Stimulated activated CD8-positive, alpha-beta memory T cell treated with anti-CD3 and anti-CD28 coated beads, Interleukin-4, amount 100 ng/mL, for 4 hours (primary cell): ENCODE measurements at regions not wholly inside any gene's neighbourhood (a gene's known extent, or its start where the extent isn't known, plus 50 kb on each side); places are given as distances from the start of the nearest gene placed in this dataset.

Experiments
- DNase-seq, 2 donors: peaks; one replicate each; pipeline ENCODE4 v3.0.0-alpha.2; 2020; ENCODE audit warnings: low read depth in 2 of 2, low spot score in 1 of 2

DNA sequence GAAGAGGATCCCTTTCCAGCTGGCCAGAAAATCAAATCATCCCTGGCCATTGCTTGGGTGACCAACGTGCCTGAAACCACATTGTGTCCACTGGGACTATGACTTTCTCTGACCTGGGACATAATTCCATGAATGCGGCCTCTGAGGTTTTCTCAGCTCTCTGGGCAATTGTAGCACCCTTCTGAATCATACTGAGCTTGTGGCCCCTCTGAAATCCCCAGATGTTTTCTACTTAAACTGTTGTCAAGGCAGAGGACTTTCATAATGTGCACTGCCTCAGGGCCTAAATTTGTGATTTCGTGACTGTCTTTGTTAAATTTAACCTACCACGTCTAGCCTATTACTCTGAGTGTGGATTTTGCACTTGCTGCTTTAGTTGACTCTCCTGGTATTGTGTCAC, 321.1 kb upstream of the PLET1 start:
- no peak for DNase-seq

DNA sequence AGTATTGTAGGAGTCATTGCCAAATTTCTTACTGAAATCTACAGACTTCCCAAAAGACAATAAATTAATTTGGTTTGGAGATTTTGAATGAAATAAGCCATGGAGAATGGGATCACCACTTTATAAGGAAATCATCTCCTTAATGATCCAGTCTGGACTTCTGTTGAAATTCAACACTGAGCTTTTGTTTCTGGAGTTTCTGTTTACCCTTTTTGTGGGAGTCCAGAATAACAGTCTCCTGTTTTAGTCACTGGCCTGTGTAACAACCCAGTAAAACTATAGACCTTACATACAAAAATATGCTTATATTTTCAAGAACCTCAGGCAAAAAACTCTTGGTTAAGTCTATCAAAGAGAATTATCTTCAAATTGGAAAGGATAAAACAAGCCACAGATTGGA, 321.7 kb upstream of the PLET1 start:
- no peak for DNase-seq

DNA sequence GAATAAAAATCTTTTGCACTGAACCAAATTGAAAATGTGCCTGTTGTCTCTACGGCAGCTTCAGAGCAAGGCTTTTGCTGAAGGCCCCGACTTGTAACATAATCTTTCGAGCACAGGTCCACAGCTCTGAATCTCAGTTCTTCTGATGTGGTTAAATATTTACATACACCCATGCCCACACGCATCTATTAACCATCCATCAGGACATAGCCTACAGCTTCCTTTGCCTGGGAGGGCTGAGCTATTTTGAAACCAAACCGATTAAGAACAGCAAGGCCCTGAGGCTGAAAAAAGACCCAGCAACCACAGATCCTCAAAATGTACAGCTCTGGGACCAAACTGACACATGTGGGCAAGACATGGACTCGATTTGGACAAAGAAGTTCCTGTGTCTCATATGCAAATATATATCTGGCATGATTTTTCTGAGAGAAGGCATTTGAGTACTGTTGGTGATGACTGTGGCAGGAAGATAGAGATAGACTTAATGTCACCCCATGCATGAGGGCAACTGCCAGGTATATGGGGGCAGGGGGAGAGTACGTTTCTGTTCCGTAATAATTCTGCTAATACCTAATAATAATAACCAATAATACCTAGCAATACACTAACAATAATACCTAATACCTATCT, 322.7 kb upstream of the PLET1 start:
- no peak for DNase-seq

DNA sequence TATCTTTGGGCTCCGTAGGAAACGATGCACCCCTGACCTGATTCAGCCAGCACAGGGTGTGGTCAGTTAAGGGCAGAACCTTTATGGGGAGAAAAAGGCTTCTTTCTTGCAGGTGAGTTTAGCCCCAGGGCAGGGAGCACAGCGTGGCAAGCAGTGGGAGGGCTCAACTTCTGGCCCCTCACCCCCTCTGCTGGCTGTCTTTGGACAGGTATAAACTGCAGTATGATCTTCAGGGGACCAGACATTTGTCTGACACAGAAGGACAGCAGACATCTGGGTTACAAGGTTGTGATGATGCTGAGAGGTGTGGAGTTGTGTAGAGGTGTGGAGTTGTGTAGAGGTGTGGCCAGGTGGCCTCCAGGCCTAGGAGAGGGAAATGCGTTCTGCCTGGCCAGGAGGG, 324.0 kb upstream of the PLET1 start:
- DNase-seq: no peak

DNA sequence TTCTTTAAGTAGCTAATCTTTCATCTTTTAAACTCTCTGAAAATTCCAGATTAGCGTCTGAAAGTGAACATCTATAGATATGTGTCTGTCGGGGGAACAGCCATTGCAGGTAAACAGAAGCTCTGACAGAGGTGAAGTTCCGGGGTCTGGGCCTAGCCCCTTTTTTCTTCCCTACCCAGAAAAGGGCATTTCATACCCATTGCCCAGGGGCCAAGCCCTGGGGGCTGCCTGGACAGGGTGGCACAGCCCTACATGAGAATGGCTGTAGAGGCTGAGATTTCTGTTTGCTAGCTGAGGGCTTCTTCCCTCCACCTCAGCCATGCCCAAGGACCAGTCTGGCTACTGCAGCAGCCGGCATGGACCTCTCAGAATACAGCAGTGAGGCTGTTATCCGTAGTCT, 327.0 kb upstream of the PLET1 start:
- DNase-seq: no peak

DNA sequence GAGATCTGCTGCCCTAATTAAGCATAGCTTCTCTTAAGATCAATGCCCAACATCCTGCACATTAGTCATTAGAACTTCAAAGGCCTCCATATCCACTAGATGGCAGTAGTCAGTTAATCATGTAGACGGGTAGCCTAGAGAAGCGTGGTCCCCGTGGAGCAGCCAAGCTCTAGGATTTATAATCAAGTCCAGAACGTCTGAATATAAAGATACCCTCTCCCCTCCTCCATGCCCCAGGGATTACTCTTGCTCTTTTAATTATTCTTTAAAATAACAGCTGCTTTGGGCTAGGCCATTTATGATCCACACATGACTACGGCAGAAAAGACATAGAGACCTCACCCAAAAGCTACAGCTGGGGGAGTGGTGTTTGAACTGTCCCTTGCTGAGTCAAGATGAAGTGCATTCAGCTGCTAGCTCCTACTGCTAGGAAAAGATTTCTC, 327.6 kb upstream of the PLET1 start:
- peak in 1 of 2 donors; percentile 1 for DNase-seq

DNA sequence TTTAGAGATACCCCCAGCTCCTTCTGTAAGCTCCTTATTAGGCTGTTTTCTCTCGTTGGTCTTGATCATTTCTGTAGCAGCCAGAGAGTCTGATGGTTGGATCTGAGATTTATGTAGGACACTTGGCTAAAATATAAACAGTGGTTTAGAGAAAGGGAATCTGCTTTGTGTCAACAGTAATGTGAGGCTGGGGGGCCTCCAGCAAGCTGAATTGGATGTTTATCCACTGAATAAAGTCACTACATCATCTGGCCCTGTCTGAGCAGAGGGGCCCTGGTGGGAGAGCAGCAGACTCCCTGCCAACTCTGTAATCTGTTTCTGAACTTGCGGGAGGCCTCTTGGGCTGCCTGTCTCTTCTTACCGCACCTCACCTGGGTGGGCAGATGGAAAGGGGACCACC, 328.5 kb upstream of the PLET1 start:
- no peak for DNase-seq

DNA sequence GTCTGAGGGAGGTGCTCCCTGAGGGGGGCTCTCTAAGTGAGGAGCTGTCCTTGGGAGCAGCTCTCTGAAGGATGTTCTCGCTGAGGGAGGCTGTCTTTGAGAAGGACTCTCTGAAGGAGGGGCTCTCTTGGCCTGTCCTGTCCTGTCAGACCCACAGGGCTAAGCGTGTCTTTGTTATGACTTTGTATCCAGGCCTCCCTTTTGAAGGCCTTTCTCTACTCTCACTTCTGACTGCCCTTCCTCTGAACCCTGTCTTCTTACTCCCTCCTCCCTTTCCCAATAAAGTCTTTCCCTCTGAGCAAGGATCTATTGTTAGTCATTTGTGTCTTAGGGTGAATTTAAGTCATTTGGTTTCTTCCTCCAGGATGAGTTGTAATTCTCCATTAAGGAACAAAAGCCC, 330.1 kb upstream of the PLET1 start:
- no peak for DNase-seq

DNA sequence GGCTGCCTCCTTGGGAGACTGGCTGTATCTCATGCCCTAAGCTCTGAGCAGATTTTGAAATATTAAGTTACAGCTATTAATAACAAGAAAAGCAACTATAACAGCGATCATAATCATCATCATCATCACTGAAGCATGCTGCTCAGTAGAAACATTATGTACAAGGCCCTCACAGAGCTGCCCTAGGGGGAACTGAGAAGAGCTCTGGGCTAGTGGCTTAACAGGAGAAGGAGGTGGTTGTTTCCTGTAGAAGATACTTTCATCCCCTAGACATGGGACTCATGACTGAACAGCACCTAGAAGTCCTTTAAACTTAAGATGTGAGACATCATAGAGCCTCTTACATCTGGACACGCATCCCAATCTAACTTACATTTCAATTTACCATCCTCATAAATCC, 332.8 kb upstream of the PLET1 start:
- no peak for DNase-seq

DNA sequence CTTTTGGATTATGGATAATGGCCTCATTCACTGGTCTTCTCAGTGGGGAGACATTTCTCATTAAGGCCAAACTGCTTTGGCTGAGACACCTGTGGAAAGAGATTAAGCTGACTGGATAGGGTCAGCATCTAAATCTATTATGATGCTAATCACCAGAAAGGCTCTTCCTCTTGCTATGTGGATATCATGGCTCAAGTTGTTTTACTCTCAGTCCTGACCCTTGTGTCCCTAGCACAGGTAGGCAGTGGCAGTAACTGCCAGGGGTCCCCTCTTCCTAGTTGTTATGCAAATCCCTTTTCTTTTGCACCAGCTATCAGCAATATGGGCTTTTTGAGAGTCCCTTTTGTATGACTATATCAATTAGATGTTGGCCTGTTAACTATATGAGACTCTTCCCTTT, 335.7 kb upstream of the PLET1 start:
- no peak for DNase-seq

DNA sequence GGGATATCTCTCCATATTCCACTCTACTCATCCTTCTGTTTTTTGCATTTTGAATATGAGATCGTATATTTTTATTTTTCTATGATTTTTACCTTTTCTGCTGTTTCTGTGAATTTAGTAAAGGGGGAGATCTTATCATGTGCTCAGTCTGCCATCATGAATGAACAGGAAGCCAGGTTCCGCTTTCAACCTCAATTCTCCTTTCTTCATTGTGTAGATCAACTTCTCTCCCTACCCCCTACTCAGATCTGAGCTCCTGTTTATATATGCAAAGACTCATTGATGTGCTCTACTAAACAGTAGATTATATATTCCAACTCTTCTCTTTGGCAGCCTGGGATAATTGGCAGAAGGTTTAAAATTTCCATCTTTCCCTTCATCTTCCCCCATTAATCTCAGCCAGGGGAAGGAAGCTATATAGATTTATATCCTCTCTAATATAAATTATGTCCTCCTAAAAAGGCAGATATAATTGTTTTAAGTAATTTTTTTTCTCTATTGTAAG, 336.7 kb upstream of the PLET1 start:
- no peak for DNase-seq

DNA sequence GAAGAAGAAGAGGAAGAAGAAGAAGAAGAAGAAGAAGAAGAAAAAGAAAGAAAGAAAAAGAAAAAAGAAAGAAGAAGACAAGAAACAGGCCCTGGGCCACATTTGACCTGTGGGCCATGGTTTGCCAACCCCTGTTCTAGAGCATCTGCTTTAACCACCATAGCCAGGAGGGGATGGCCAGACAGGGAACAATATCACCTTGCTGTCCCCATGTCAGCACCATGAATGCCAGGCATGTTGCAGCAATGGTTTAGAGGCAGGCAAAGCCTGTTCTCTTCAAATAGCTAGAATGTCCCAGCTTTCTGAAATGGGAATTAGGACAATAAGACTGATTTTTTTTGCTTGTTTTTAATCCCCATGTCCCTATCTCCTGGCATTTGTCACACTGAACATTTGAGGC, 338.6 kb upstream of the PLET1 start:
- DNase-seq: no peak

DNA sequence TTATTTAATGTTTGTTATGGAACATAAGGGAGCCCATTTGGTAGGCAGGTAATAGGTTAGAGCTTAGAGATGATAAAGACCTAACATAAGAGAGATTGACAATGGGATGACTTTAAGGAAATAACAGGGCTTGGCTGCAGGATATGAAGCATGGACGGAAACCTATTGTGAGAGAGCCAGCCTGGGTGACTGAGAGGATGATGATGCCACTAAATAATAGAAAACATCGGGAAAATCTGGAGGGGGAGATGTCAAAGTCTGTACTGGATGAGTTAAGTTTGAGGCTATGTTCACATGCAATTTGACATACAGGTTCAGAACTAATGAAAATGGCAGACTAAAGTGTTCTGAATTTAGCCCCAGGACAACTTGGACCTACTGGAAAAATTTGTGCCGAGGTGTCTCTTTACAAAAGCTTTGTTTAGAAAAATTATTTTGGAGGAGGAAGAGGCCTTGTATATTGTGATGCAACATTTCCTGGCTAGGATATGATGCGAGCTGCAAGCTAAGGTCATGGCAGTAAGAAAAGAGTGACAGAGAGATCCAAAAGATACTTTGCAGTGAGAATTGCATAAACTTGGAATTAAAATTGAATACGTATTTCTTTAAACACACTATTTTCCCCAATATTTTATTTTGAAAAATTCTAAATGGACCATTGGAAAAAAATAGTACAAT, 339.3 kb upstream of the PLET1 start:
- no peak for DNase-seq

DNA sequence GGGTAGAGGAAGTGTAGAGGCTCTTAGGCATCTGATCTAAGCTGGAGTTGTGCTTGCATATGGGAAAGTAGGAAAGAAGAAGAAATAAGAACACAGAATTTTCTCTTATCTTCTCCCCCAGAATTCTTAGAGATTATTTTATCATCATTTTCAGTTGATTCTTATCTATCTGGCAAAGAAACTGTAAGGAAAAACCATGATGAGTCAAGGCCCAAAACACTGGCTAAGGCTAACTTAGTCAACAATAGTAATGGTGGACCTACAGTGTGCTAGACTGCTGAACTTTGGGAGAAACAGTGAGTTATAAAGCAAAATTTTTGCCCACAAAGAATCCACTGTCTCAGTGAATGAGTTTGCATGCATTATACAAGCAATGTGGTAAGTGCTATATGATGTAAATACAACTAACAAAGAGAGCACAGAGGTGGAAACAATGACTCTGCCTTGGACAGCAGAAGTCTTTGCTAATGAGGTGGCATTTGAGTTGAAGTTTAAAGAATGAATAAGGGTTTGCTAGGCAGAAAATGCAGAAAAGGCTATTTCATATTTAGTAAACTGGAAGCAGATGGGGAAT, 344.5 kb upstream of the PLET1 start:
- no peak for DNase-seq

DNA sequence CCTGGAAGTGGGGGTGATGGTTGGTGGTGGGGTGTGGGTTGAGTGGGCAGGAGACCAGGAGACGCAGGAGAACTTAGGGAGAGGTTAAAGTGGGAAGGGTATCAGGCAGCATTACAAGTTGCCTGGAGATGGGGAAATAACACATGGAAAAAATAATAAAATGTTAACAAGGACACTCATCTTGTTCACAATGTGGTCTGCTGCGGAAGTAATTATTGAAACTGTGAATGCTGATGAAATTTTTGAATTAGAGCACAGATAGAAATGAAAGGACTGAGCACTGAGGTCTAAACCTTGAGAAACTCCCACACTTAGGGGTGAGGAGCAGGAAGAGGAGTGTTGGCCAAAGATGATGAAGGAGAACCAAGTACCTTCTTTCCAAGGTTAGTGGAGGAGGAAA, 346.0 kb upstream of the PLET1 start:
- no peak for DNase-seq

DNA sequence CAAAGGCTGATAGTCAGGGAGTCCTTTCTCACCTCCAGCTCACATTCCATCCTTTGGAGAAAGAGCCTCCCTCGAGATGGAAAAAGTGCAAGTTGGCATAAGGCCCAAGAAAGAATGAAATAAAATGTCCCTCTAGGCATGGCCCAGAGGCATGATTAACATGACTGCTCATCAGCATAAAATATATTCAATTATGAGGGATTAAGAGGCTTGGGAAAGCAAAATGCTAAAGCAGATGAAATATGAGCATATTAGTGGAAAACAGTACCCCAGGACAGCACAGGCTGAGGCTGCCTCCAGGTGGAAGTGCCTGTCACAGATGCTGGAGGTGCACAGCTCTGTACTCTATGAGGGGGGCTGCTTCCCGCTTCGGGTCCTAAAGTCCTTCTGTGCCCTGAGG, 347.8 kb upstream of the PLET1 start:
- DNase-seq: no peak

DNA sequence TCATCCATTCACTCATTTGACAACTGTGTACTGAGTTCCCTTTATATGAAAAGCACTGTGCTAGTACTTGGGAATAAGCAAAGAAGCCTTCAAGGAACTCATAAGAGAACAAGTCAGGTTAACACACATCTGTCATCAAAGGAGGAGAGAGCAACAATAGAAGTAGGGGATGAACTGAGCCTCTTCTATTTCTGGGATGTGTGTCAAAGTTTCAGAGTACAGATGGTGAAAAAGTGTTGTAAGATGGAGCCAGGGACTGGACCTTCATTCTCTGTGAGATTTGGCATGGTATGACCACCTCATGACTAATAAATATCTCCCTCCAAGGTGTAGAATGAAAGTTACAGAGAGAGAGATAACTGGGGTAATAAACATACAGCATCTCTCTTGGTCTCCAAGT, 349.8 kb upstream of the PLET1 start:
- DNase-seq: no peak

DNA sequence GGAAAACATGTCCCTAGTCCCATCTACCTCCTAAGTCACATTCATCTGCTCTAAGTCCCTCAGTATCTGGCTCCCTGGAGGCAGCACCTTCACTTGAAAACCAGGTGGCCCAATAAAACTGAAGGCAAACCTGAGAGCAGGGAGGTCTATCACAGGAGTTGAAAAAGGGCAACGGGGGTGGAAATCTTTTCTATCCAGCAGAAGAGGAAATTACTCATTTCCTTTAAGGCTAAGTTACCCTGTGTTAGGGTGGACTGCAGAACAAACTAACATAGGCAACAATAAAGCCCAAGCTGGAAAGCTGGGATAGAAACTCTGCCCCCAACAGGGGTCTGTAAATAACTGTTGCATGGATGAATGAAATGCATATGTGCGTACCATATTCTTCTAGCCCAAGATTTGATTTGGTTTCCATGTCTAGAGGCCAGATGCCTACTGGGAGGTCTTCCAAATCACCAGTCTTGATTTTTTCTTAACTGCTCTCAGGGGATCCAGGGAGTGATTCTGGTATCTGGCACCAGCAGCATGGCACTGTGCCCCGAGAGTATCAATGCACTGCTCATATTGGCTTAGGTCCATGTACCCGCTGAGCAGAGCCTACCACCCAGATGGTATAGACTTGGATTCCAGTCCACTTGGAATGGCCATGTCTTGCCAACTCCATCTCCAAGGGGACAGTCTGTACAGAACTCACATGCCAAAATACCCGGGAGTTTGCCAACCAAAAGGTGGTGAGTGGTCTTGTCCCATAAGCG, 350.0 kb upstream of the NCAM1 start:
- DNase-seq: no peak

DNA sequence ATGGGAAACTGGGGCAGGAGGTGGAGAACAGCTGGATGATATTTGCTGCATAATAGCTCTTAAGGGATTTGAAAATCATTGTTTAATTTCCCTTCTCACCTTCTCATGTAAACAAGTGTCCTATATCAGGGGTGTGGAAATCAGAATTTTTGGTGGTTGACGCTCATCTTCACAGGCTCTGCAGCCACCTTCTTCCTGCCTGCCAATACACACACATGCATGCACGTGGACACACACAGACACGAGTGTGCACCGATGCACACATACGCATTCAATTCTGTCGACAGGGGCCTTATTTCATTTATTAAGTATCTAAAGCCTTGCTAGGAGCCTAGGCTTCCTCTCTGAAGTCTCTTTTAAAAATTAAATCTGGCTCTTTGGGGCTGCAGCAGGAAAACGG, 349.4 kb upstream of the NCAM1 start:
- DNase-seq: no peak

DNA sequence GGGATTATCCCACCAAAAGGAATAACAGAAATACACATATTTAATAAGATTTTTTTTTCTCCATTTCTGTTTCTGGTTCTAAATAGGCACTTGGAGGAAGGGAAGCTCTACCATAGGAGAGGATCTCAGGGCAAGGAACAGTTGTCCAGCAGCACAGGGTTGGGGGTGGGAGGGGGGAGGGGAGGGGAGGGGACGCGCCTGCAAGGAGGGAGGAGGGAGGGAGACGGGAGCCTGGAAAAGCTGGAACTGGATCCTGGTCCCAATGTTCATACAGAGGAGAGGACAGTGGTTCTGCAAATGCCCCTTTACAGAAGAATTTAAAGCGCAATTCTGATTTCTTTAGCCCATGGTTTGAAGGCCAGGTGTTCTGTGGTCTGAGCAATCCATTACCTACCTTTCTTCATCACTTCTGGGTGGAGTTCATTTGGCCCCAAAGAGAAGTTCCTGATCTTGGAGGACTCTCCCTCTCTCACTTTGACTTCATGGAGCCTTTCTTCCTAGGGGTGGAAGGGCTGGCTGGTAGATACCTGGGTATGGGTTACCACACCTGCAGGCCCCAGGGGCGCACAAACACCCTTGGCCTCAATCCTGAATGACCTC, 348.9 kb upstream of the NCAM1 start:
- no peak for DNase-seq
